OCI-LY1 (cell line): ENCODE measurements at regions not wholly inside any gene's neighbourhood (a gene's known extent, or its start where the extent isn't known, plus 50 kb on each side); places are given as distances from the start of the nearest gene placed in this dataset.

ENCODE experiments used
- H2AFZ ChIP-seq: fragments of 200-600 bp; sonication (generic), shearing (Covaris generic); 2 replicates; pipeline ENCODE4 v1.6.0; 2014; ENCODE audit warnings: antibody characterized with exemption, mild to moderate bottlenecking, low read length
- H3F3A ChIP-seq: fragments of 200-600 bp; sonication (generic), shearing (Covaris generic); 2 replicates; pipeline ENCODE4 v1.6.0; 2014; ENCODE audit warnings: mild to moderate bottlenecking, antibody characterized with exemption, low read length, moderate library complexity; ENCODE audit not compliant: insufficient read depth
- H3K27ac ChIP-seq: fragments of 200-600 bp; sonication (generic); 2 replicates; pipeline ENCODE4 v1.5.1; 2014; ENCODE audit warnings: low read length, mixed run types, mild to moderate bottlenecking, low read depth; ENCODE audit not compliant: poor library complexity, severe bottlenecking
- H3K27me3 ChIP-seq: fragments of 200-600 bp; sonication (generic); 2 replicates; pipeline ENCODE4 v1.6.0; 2014; ENCODE audit warnings: antibody characterized with exemption, mild to moderate bottlenecking, low read length, moderate library complexity; ENCODE audit not compliant: insufficient read depth
- H3K36me3 ChIP-seq: fragments of 200-600 bp; sonication (generic); 2 replicates; pipeline ENCODE4 v1.6.1; 2014; ENCODE audit warnings: mild to moderate bottlenecking, antibody characterized with exemption, low read length, moderate library complexity, mixed read lengths; ENCODE audit not compliant: insufficient read depth
- H3K4me1 ChIP-seq: fragments of 200-600 bp; sonication (generic); 2 replicates; pipeline ENCODE4 v1.5.1; 2014; ENCODE audit warnings: mild to moderate bottlenecking, low read length, moderate library complexity; ENCODE audit not compliant: insufficient read depth, severe bottlenecking
- H3K4me2 ChIP-seq: fragments of 200-600 bp; sonication (generic), shearing (Covaris generic); 2 replicates; pipeline ENCODE4 v1.6.1; 2014; ENCODE audit warnings: low read length
- H3K4me3 ChIP-seq: fragments of 200-600 bp; sonication (generic); 2 replicates; pipeline ENCODE4 v1.5.1; 2014; ENCODE audit warnings: low read length, low read depth, mild to moderate bottlenecking, mixed read lengths; ENCODE audit not compliant: poor library complexity, severe bottlenecking
- H3K79me2 ChIP-seq: fragments of 200-600 bp; shearing (Covaris generic); 2 replicates; pipeline ENCODE4 v1.6.1; 2016; ENCODE audit warnings: mixed run types, low read length, mixed read lengths; ENCODE audit not compliant: insufficient read depth
- H3K9ac ChIP-seq: fragments of 200-600 bp; sonication (generic), shearing (Covaris generic); 2 replicates; pipeline ENCODE4 v1.6.1; 2014; ENCODE audit warnings: mild to moderate bottlenecking, low read length, mixed read lengths
- H3K9me2 ChIP-seq: fragments of 200-600 bp; sonication (generic), shearing (Covaris generic); 2 replicates; pipeline ENCODE4 v1.6.1; 2014; ENCODE audit warnings: low read depth, mild to moderate bottlenecking, low read length, mixed read lengths
- H3K9me3 ChIP-seq: fragments of 200-600 bp; shearing (Covaris generic); 2 replicates; pipeline ENCODE4 v1.6.1; 2014; ENCODE audit warnings: low read length, mixed read lengths
- H4K20me1 ChIP-seq: fragments of 200-600 bp; sonication (generic), shearing (Covaris generic); 2 replicates; pipeline ENCODE4 v1.6.0; 2016; ENCODE audit warnings: mild to moderate bottlenecking, low read length; ENCODE audit not compliant: insufficient read depth
- EZH2 ChIP-seq: fragments of 200-600 bp; sonication (generic), shearing (Covaris generic); IDR thresholded peaks from 2 replicates; pipeline ENCODE4 v1.8.0; 2017; ENCODE audit warnings: borderline replicate concordance, mixed run types, mild to moderate bottlenecking, antibody characterized with exemption, low read length, moderate library complexity, mixed read lengths
- TF ChIP-seq, protein P1 (sequence below): fragments of 200-600 bp; sonication (generic), shearing (Covaris generic); IDR thresholded peaks from 2 replicates; pipeline ENCODE4 v1.5.1; 2017; ENCODE audit warnings: mild to moderate bottlenecking, antibody characterized with exemption, low read length, moderate library complexity, mixed read lengths

DNA sequence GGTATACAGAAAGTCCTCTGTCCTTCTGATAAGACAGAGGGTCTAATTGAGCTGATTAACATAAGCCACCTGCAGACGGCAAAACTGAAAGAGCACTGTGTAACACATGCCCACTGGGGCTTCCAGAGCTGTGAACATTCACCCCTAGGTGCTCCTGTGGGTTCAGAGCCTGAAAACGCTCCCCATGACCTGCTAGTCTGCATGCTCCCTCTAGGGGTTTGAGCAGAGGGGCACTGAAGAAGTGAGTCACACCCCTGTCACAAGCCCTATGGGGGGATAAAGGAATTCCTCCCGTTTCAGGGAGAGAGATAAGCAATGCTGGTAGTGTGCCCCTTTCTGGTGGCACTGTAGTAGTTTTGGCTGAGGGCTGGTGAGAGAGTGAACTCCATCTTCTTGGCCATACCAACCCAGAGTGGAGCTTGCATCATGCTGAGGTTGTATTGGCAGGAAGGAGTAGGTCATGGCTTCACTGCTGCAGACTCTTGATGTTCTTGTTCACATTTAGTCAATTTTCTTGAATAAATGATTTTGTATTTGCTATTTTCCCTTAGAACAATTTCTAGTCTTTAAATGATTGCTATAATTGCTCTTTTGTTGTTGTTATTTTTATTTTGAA lies 637.5 kb upstream of the MAN1A1 start:
- Histone ChIP-seq H3K36me3 (no peaks in the 10 kb centered on the region), H3F3A (no peaks in the 10 kb centered on the region), H3K9ac (no peak overlapping the region), H3K4me3 (no peak overlapping the region), H3K9me3 (no peaks in the 10 kb centered on the region), H3K4me2 (no peak overlapping the region), H4K20me1 (no peaks in the 10 kb centered on the region), H3K79me2 (no peaks in the 10 kb centered on the region), H3K27me3 (no peaks in the 10 kb centered on the region), H3K27ac (no peak overlapping the region), H3K9me2 (no peaks in the 10 kb centered on the region), H3K4me1 (no peaks in the 10 kb centered on the region), H2AFZ (no peak overlapping the region)
- TF ChIP-seq, protein P1, sequence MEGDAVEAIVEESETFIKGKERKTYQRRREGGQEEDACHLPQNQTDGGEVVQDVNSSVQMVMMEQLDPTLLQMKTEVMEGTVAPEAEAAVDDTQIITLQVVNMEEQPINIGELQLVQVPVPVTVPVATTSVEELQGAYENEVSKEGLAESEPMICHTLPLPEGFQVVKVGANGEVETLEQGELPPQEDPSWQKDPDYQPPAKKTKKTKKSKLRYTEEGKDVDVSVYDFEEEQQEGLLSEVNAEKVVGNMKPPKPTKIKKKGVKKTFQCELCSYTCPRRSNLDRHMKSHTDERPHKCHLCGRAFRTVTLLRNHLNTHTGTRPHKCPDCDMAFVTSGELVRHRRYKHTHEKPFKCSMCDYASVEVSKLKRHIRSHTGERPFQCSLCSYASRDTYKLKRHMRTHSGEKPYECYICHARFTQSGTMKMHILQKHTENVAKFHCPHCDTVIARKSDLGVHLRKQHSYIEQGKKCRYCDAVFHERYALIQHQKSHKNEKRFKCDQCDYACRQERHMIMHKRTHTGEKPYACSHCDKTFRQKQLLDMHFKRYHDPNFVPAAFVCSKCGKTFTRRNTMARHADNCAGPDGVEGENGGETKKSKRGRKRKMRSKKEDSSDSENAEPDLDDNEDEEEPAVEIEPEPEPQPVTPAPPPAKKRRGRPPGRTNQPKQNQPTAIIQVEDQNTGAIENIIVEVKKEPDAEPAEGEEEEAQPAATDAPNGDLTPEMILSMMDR, result no peak
- no peak for TF ChIP-seq EZH2

DNA sequence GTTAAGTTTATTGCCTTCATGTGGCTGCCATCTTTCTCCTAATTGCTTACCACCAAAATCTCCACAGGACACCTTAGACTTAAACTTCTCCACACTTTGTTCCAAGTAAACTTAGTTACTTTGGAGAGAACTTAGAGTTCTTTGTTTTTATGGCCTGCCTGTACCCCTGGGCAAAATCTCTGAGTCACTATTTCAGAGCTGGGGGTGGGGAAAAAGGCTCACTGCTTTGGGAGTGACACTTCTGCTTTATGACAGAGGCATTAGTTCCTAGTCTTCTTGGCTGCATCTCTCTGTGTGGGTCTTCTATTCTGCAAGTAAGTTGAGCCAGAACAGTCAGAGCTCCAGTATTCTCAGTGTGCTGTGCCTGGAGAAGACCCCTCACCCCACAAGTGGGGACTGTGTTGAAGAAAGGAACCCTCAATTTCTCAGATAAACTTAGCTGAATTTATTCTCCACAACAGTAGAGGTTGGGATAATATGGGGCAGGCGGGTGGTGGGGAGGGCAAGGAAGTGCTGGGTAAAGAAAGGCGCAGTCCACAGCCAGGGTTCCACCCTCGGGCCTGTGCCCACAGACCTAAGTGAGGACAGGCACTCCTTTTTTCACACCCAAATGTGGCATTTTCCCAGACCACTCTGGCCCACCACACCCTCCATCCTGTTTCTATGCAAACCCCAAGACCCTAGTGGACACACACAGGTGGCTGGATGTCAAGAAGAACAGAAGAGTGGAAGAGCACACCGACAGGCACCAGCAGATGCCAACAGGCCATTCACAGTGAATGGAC lies 636.6 kb upstream of the MAN1A1 start:
- TF ChIP-seq, protein P1, result no peak
- no peak for TF ChIP-seq EZH2
- Histone ChIP-seq H3K4me3 (no peak overlapping the region), H3K79me2 (no peaks in the 10 kb centered on the region), H3K36me3 (no peaks in the 10 kb centered on the region), H2AFZ (no peak overlapping the region), H3K27ac (no peak overlapping the region), H3K4me2 (no peak overlapping the region), H3K27me3 (no peaks in the 10 kb centered on the region), H3K4me1 (no peaks in the 10 kb centered on the region), H3K9me2 (no peaks in the 10 kb centered on the region), H3K9ac (no peak overlapping the region), H3F3A (no peaks in the 10 kb centered on the region), H4K20me1 (no peaks in the 10 kb centered on the region), H3K9me3 (no peaks in the 10 kb centered on the region)

DNA sequence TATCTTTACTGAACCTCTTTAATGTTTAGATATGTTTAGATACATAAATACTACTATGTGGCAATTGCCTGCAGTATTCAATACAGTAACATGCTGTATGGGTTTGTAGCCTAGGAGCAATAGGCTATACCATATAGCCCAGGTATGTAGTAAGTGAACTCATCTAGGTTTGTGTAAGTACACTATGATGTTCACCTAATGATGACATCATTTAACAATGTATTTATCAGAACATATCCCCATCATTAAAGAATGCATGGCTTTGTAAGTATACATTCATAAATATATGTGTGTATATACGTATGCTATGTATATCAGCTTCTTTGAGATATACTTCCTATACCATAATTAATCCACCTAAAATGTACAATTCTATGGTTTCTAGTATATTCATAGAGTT lies 631.2 kb upstream of the MAN1A1 start:
- no peak overlapping the region for H3K4me3 ChIP-seq
- TF ChIP-seq EZH2, result no peak
- TF ChIP-seq, protein P1, result no peak
- no peak overlapping the region for H3K4me2 ChIP-seq
- no peaks in the 10 kb centered on the region for H3K4me1 ChIP-seq
- no peaks in the 10 kb centered on the region for H3K79me2 ChIP-seq
- no peaks in the 10 kb centered on the region for H3K9me3 ChIP-seq
- no peak overlapping the region for H3K9ac ChIP-seq
- no peaks in the 10 kb centered on the region for H3K9me2 ChIP-seq
- H3K27ac ChIP-seq, result no peak overlapping the region
- no peak overlapping the region for H2AFZ ChIP-seq
- no peaks in the 10 kb centered on the region for H3F3A ChIP-seq
- H3K27me3 ChIP-seq, result no peaks in the 10 kb centered on the region
- H4K20me1 ChIP-seq, result no peaks in the 10 kb centered on the region
- no peaks in the 10 kb centered on the region for H3K36me3 ChIP-seq
